Activated CD8-positive, alpha-beta memory T cell treated with anti-CD3 and anti-CD28 coated beads for 24 hours (primary cell): ENCODE measurements at regions not wholly inside any gene's neighbourhood (a gene's known extent, or its start where the extent isn't known, plus 50 kb on each side); places are given as distances from the start of the nearest gene placed in this dataset.
A peak's percentile ranks its signal among the peaks of the same experiment; 100 is the strongest.
"Not testable (repeated sequence)": the region's sequence is repeated elsewhere in the genome, so short reads cannot be mapped to it uniquely, and the experiment has no call there.

Source experiments
- DNase-seq: peaks from one replicate; pipeline ENCODE4 v3.0.0-alpha.2; 2020

GRCh38 chr14:97994020-97994531 lies 1196.9 kb downstream of the VRK1 start:
- DNase-seq = peak; percentile 79

GRCh38 chr14:97995038-97995437 lies 1197.9 kb downstream of the VRK1 start:
- DNase-seq = no peak

- no peak for DNase-seq
Observed at GRCh38 chr14:97995531-97995930, 1198.3 kb downstream of the VRK1 start.

GRCh38 chr14:98006008-98006407 lies 1208.8 kb downstream of the VRK1 start:
- DNase-seq = no peak

GRCh38 chr14:98008381-98009113 lies 1211.4 kb downstream of the VRK1 start:
- DNase-seq = no peak

- DNase-seq = not testable (repeated sequence)
Observed at GRCh38 chr14:98009177-98009576, 1212.0 kb downstream of the VRK1 start.

GRCh38 chr14:98010784-98011183 lies 1213.6 kb downstream of the VRK1 start:
- no peak for DNase-seq

GRCh38 chr14:98014851-98015615 lies 1217.9 kb downstream of the VRK1 start:
- no peak for DNase-seq

- no peak for DNase-seq
Observed at GRCh38 chr14:98015921-98016320, 1218.7 kb downstream of the VRK1 start.

- DNase-seq = no peak
Observed at GRCh38 chr14:98018628-98019027, 1221.4 kb downstream of the VRK1 start.

- no peak for DNase-seq
Observed at GRCh38 chr14:98022541-98023520, 1225.6 kb downstream of the VRK1 start.

GRCh38 chr14:98028162-98028561 lies 1231.0 kb downstream of the VRK1 start:
- no peak for DNase-seq

- no peak for DNase-seq
Observed at GRCh38 chr14:98035396-98035795, 1236.6 kb downstream of the BCL11B start.

GRCh38 chr14:98037831-98038230 lies 1234.2 kb downstream of the BCL11B start:
- DNase-seq = no peak

GRCh38 chr14:98056946-98057345 lies 1215.1 kb downstream of the BCL11B start:
- no peak for DNase-seq

- DNase-seq = no peak
Observed at GRCh38 chr14:98059106-98059505, 1212.9 kb downstream of the BCL11B start.

GRCh38 chr14:98062083-98062482 lies 1209.9 kb downstream of the BCL11B start:
- no peak for DNase-seq

GRCh38 chr14:98069712-98070171 lies 1202.3 kb downstream of the BCL11B start:
- DNase-seq = no peak

- DNase-seq = no peak
Observed at GRCh38 chr14:98070536-98070935, 1201.5 kb downstream of the BCL11B start.

- no peak for DNase-seq
Observed at GRCh38 chr14:98074111-98074510, 1197.9 kb downstream of the BCL11B start.

- DNase-seq = no peak
Observed at GRCh38 chr14:98077176-98077575, 1194.8 kb downstream of the BCL11B start.

GRCh38 chr14:98082833-98083232 lies 1189.2 kb downstream of the BCL11B start:
- no peak for DNase-seq

GRCh38 chr14:98085751-98086150 lies 1186.2 kb downstream of the BCL11B start:
- no peak for DNase-seq
